Activated CD8-positive, alpha-beta T cell treated with anti-CD3 and anti-CD28 coated beads, Interleukin-2, amount 10 ng/mL, durations not matched to agents 7 days and 5 days (primary cell): ENCODE measurements at regions not wholly inside any gene's neighbourhood (a gene's known extent, or its start where the extent isn't known, plus 50 kb on each side); places are given as distances from the start of the nearest gene placed in this dataset.

Source experiments
- ATAC-seq: fragments of 150-1000 bp; cut with Tn5 transposase; one replicate; pipeline ENCODE4 v1.10.0; 2021; ENCODE audit warnings: moderate library complexity
- CTCF ChIA-PET: fragments of 350-600 bp; sonication (Branson Sonifier 250); formaldehyde crosslinking; loops from one replicate; lab custom pipeline; 2021; ENCODE audit warnings: antibody characterized with exemption; lab: Charles Lee
- POLR2A ChIA-PET: fragments of 350-600 bp; sonication (Branson Sonifier 250); formaldehyde crosslinking; loops from one replicate; lab custom pipeline; 2021; ENCODE audit warnings: antibody characterized with exemption; lab: Charles Lee
- DNase-seq: peaks from one replicate; pipeline ENCODE4 v3.0.0-alpha.2; 2020
- H3K27ac Mint-ChIP-seq: one replicate; pipeline ENCODE4 v1.8.0; 2021; ENCODE audit warnings: mild to moderate bottlenecking, mixed read lengths
- H3K27me3 Mint-ChIP-seq: one replicate; pipeline ENCODE4 v1.8.0; 2021; ENCODE audit warnings: low read depth, mixed read lengths
- H3K36me3 Mint-ChIP-seq: one replicate; pipeline ENCODE4 v1.8.0; 2021; ENCODE audit warnings: low read depth, mixed read lengths
- H3K4me1 Mint-ChIP-seq: one replicate; pipeline ENCODE4 v1.8.0; 2021; ENCODE audit warnings: low read depth, mixed read lengths
- H3K4me3 Mint-ChIP-seq: one replicate; pipeline ENCODE4 v1.8.0; 2021; ENCODE audit warnings: mild to moderate bottlenecking, mixed read lengths
- H3K9me3 Mint-ChIP-seq: one replicate; pipeline ENCODE4 v1.8.0; 2022; ENCODE audit warnings: mixed read lengths; ENCODE audit not compliant: insufficient read depth

DNA sequence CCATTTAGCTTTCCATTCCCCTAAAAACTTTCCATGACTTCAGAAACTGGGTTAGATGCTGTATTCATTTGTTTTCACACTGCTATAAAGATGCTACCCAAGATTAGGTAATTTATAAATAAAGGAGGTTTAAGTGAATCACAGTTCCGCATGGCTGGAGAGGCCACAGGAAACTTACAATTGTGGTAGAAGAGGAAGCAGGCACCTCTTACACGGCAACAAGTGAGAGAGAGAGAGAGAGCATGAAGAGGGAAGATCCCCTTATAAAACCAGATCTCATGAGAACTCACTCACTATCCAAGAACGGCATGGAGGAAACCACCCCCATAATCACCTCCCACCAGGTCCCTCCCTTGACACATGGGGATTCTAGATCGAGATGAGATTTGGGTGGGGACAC lies 336.8 kb downstream of the TFEC start:
- Mint-ChIP-seq H3K36me3 (no peaks in the 10 kb centered on the region), H3K4me3 (no peak overlapping the region), H3K9me3 (no peaks in the 10 kb centered on the region), H3K4me1 (no peaks in the 10 kb centered on the region), H3K27me3 (no peaks in the 10 kb centered on the region), H3K27ac (no peak overlapping the region)
- POLR2A ChIA-PET, result no interaction called here
- CTCF ChIA-PET, result no interaction called here
- ATAC-seq (no peak), DNase-seq (no peak)

DNA sequence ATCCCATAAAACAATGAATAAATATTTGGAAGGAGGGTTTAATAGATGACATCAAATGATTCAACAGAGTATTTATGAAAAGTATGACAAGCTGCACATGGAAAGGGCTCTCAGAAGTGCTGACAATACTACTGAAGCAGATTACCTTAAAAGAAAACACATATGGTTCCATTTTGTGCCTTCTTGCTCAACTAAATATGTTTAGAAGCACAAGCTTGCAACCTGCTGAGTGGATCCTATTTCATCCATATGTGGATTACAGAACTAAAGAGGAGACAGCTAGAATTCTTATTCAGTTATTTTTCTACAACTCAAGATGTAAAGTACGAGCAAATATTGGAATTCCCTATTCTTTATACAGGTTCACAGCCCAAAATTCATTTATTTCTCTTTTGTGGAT lies 340.6 kb downstream of the TFEC start:
- ChIA-PET CTCF (no interaction called here), POLR2A (no interaction called here)
- Mint-ChIP-seq H3K27ac (no peak overlapping the region), H3K4me3 (no peak overlapping the region), H3K27me3 (no peaks in the 10 kb centered on the region), H3K4me1 (no peaks in the 10 kb centered on the region), H3K36me3 (no peaks in the 10 kb centered on the region), H3K9me3 (no peaks in the 10 kb centered on the region)
- DNase-seq (no peak), ATAC-seq (no peak)

DNA sequence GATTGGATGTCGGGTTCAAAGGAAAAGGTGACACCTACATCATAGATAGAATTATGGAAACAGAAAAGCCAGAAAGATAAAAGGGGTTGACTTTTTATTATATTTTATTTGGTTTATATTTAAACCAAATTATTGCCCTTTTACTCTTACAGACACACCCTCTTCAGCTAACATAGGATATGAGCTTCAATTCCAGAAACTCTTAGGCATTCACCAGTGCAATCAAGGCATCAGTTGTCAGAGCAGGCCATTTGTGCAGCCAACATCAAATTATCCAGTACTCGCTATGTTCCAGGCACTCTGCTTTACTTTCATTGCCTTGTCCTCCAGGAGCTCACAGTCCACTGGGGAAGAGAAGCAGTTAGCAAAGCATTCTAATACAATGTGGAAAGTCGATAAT lies 347.5 kb downstream of the TFEC start:
- no peak for DNase-seq
- Mint-ChIP-seq H3K4me1 (no peaks in the 10 kb centered on the region), H3K36me3 (no peaks in the 10 kb centered on the region), H3K27ac (no peak overlapping the region), H3K27me3 (no peaks in the 10 kb centered on the region), H3K4me3 (no peak overlapping the region), H3K9me3 (no peaks in the 10 kb centered on the region)
- ChIA-PET CTCF (no interaction called here), POLR2A (no interaction called here)
- no peak for ATAC-seq

DNA sequence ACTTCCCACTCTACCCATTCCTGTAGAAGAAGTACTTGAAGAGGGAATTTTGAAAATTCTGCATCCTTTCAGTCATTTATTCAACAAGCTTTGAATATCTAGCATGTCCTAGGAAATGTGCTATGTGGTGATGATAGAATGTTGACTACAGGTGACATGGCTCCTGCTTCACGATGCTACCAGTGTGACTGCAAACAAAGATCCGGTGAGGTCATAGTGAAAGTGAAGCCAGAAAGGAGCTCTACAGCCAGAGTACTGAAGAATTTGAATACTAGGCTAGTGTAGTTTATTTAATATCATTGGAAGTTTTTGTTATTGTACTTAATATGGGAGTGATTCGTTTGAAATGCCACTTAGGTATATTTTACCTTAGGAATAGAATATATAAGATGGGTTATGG lies 348.1 kb downstream of the TFEC start:
- Mint-ChIP-seq H3K4me1 (no peaks in the 10 kb centered on the region), H3K4me3 (no peak overlapping the region), H3K9me3 (no peaks in the 10 kb centered on the region), H3K36me3 (no peaks in the 10 kb centered on the region), H3K27me3 (no peaks in the 10 kb centered on the region), H3K27ac (no peak overlapping the region)
- DNase-seq, result no peak
- ATAC-seq, result no peak
- ChIA-PET POLR2A (no interaction called here), CTCF (no interaction called here)

DNA sequence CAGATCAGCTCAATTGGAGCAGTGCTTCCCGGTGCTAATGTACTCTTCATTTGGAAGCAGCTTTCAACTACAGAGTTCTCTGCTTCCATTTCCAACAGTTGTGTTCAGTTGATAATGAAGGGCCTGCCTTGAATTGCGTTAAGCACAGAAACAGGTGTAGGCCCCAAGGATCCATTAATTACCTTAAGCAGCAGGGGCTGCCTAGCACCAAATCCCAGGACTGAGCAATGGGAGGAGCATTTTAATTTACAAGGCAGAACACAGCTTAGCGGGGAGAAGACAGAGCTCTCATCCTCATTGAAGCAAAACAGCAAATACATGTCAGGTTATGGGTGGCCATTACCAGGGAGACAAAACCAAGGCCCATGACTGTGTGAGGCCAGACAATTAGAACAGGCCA lies 349.6 kb downstream of the TFEC start:
- Mint-ChIP-seq H3K27me3 (no peaks in the 10 kb centered on the region), H3K36me3 (no peaks in the 10 kb centered on the region), H3K9me3 (no peaks in the 10 kb centered on the region), H3K4me3 (no peak overlapping the region), H3K4me1 (no peaks in the 10 kb centered on the region), H3K27ac (no peak overlapping the region)
- no peak for DNase-seq
- ATAC-seq, result no peak
- ChIA-PET CTCF (interaction anchor here (1.4 kb wide), 1 partner anchor 815 kb away, joined by 4 read pairs; no protein-coding TSS in a partner anchor), POLR2A (no interaction called here)

DNA sequence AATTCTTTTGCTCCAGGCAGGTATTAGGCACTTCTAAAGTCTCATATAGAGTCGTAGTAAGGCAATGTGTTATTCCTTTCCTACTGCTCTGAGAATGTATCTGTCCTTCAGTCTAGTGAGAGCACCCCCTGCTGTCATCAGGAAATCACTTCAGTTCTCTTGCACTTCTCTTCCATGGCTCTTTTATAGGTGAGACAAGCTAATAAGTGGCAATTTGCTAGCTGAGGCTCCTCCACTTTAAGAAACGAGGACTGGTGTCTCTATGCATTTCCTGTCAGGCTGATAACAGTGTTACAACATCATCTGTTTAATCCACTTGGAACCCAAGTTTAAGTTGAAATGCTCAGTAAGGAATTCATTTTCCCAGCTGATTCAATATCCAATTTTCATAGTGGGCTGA lies 350.6 kb downstream of the TFEC start:
- H3K4me1 Mint-ChIP-seq, result no peaks in the 10 kb centered on the region
- no peaks in the 10 kb centered on the region for H3K36me3 Mint-ChIP-seq
- no peak overlapping the region for H3K4me3 Mint-ChIP-seq
- ATAC-seq (no peak), DNase-seq (peak; percentile 22)
- no peaks in the 10 kb centered on the region for H3K27me3 Mint-ChIP-seq
- ChIA-PET CTCF (interaction anchor here (0.7 to 1.4 kb wide), 3 partner anchors 8 to 814 kb away, joined by 3 to 4 read pairs (median 3); no protein-coding TSS in a partner anchor), POLR2A (no interaction called here)
- H3K27ac Mint-ChIP-seq, result no peak overlapping the region
- H3K9me3 Mint-ChIP-seq, result no peaks in the 10 kb centered on the region

DNA sequence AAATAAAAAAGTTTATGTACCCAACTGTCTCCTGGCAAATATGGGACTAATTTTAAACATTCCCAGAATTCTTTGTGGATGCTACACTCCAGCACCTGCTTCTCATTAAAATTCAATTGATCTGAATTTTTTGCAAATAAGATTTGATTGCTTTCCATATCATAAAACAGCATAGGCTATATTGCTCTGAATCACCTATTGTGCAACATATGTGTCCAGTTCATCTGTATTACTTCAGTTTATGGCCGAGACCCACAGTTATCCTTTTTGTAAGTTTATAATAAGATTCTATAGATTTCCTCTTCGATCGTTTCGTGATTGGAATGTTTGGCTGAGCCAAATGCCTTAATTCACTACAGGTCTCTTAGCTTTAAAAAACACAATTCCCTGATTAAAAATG lies 351.1 kb downstream of the TFEC start:
- ChIA-PET CTCF (no interaction called here), POLR2A (no interaction called here)
- H3K4me1 Mint-ChIP-seq, result no peaks in the 10 kb centered on the region
- no peaks in the 10 kb centered on the region for H3K9me3 Mint-ChIP-seq
- H3K27ac Mint-ChIP-seq, result no peak overlapping the region
- no peak for ATAC-seq
- no peaks in the 10 kb centered on the region for H3K36me3 Mint-ChIP-seq
- H3K27me3 Mint-ChIP-seq, result no peaks in the 10 kb centered on the region
- no peak for DNase-seq
- H3K4me3 Mint-ChIP-seq, result no peak overlapping the region

DNA sequence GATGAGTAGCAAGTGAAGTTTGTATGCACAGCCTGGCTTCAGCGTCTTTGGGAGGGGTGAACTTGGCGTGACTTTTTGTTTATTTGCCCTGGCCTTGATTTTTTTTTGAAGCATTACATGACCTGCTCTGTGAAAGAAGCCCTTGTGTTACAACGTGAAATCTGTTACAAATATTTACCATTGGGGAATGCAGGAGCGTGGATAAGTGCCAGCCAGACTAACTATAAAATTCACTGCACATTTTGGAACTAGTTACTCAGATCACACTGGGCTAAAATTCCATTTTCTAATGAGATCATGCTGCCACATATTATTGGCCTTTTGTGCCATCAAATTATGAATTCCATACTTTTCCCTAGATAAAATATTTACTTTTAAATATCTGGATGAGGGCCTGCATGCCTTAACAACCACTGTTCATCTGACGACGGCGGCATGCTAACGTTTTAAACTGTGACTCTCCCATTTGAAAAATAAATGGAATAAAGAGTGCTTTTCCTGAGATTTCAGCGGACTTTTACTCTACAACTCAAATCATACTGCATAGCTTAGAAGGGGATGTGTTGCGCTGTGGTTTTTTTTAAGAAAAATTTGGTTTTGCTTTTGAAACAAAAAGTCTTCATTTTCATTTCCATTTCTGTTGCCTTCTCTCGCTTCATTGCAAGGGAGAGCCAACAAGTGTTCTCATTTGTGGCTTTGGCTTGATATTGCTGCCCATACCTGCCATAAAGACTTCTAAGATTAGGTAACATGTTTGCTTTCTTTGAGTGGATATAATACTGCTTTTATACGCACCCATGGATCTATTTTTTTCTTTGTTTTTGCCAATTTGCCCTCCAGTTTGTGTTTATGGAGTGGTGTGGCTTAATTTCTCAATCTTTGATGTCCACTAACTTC lies 352.2 kb downstream of the TFEC start:
- H3K36me3 Mint-ChIP-seq, result no peaks in the 10 kb centered on the region
- no peaks in the 10 kb centered on the region for H3K4me1 Mint-ChIP-seq

DNA sequence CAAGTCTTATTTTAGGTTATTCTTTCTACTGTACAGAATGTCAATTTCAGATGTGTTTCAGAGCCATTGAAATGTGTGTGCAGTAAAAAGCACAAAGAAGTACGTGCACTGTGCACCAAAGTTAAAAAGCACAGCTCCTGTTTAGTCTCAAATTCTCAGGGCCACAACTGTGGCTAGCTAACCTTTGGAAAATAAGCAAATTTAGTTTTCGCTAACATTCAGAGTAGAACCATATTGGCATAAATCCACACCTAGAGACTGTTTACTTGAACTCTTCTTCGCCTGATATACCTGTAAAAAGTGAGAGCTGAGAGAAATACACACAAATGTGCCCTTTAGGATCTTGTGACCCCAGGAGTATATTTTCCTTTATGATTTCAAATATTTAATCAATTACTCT lies 353.9 kb downstream of the TFEC start:
- CTCF ChIA-PET, result no interaction called here
- POLR2A ChIA-PET, result no interaction called here
- no peak overlapping the region for H3K27ac Mint-ChIP-seq
- DNase-seq (no peak), ATAC-seq (no peak)
- H3K36me3 Mint-ChIP-seq, result no peaks in the 10 kb centered on the region
- H3K27me3 Mint-ChIP-seq, result no peaks in the 10 kb centered on the region
- no peaks in the 10 kb centered on the region for H3K4me1 Mint-ChIP-seq
- no peak overlapping the region for H3K4me3 Mint-ChIP-seq
- no peaks in the 10 kb centered on the region for H3K9me3 Mint-ChIP-seq

More for the DNA sequence above, 352.2 kb downstream of the TFEC start:
- ATAC-seq (no peak), DNase-seq (no peak)
- Mint-ChIP-seq H3K4me3 (no peak overlapping the region), H3K27me3 (no peaks in the 10 kb centered on the region), H3K27ac (no peak overlapping the region), H3K9me3 (no peaks in the 10 kb centered on the region)
- CTCF ChIA-PET, result no interaction called here
- POLR2A ChIA-PET, result no interaction called here

DNA sequence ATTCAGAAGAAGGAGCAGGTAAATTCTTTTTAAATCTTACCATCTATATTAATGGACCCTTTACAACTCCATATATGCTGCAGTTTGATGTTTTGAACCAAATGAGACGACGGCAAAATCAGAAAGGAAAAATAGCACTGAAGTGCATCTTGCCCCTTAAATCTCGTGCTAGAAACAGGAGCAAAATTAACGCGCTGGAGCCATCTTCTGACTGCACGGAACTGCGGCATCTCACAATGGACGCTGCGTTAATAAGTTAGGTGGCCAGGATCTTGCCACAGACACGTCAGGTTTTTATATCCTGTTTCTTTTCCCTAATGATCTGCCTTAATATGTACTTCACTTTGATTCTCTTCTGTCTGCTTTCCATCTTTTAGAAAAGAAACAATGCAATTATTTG lies 354.5 kb downstream of the TFEC start:
- Mint-ChIP-seq H3K9me3 (no peaks in the 10 kb centered on the region), H3K4me3 (no peak overlapping the region), H3K36me3 (no peaks in the 10 kb centered on the region), H3K4me1 (no peaks in the 10 kb centered on the region), H3K27me3 (no peaks in the 10 kb centered on the region), H3K27ac (no peak overlapping the region)
- POLR2A ChIA-PET, result no interaction called here
- ATAC-seq (no peak), DNase-seq (no peak)
- CTCF ChIA-PET, result no interaction called here

DNA sequence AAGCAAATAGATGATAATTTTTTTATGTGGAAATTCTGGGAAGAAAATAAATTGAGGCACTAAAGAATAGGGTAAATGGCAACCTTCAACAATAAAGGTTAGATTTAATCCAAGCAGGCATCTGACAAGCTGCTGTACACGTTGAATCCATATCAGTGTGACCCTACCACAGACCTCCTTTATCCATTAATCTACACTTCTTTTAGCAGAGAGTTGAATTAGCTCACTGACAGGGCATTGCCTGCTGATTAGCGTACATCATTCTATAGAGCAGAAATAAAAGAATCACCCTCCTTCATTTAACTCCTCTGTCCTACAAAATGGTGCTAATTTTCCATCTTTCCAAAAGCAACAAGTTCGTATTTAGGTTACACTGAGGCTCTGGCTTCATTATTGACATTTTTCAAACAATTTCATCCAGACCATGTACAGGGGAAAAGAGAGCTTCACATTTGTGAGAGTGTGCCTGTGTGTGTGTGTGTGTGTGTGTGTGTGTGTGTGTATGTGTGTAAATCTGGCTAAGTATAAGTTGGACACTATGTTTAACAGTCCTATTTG lies 356.0 kb downstream of the TFEC start:
- H3K9me3 Mint-ChIP-seq, result no peaks in the 10 kb centered on the region
- CTCF ChIA-PET, result no interaction called here
- no peak overlapping the region for H3K4me3 Mint-ChIP-seq
- no peak overlapping the region for H3K27ac Mint-ChIP-seq
- H3K4me1 Mint-ChIP-seq, result no peaks in the 10 kb centered on the region
- ATAC-seq (no peak), DNase-seq (no peak)
- H3K27me3 Mint-ChIP-seq, result no peaks in the 10 kb centered on the region
- POLR2A ChIA-PET, result no interaction called here
- H3K36me3 Mint-ChIP-seq, result no peaks in the 10 kb centered on the region

DNA sequence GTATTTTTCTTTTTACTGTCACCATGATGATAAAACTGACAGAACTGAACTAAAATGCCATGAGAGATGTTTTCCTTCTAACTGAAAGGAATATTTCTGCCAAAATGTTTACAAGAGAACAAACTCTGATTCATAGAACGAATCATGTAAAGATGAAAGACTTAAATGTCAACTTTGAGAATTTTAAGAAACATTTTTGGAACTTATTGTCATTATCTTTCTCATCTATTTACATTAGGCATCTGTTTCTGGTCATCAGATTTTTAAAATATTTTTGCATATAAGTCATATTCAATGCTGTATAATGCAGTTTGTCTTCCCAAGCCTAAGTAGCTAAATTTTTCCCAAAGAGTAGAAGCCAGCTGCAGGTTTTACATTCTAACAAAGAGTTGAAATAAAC lies 358.5 kb downstream of the TFEC start:
- Mint-ChIP-seq H3K27ac (no peak overlapping the region), H3K9me3 (no peaks in the 10 kb centered on the region), H3K4me1 (no peaks in the 10 kb centered on the region), H3K36me3 (no peaks in the 10 kb centered on the region), H3K27me3 (no peaks in the 10 kb centered on the region), H3K4me3 (no peak overlapping the region)
- ChIA-PET CTCF (no interaction called here), POLR2A (no interaction called here)
- no peak for ATAC-seq
- DNase-seq, result no peak
